ENCODE measurements at regions not wholly inside any gene's neighbourhood (a gene's known extent, or its start where the extent isn't known, plus 50 kb on each side); places are given as distances from the start of the nearest gene placed in this dataset.

GRCh38 chr6:151699719-151700118 is 107.8 kb upstream of the ESR1 start:
- no TSS peak for BruUV-seq (replicated peaks)
- H3K27me3 ChIP-seq (replicated peaks in 1 of 2; ENCODE audit: control insufficient read depth in 2 of 2, insufficient read depth in 2 of 2, low read length in 1 of 2): no peaks in the 10 kb centered on the region
- no peak overlapping the region for H3K4me3 ChIP-seq
- intact Hi-C loops (cut with micrococcal nuclease; ENCODE audit: unreplicated experiment): loop anchor here (5.0 kb wide), 1 partner anchor 307 kb away; the partner anchor contains the start of gene ZBTB2
- in situ Hi-C loops (cut with MboI): no loop called here
- DNase-seq (ENCODE audit: low read depth, low spot score): no peak
- no peak overlapping the region for H2AFZ ChIP-seq (ENCODE audit: control insufficient read depth, low read depth, low read length)
- ChIA-PET SMC1A (ENCODE audit: uncharacterized antibody, unreplicated experiment) (interaction anchor here (0.8 to 7.5 kb wide), 4 partner anchors 7 to 425 kb away, joined by 4 to 138 read pairs (median 8); no protein-coding TSS in a partner anchor), POLR2A (no interaction called here), CTCF (interaction anchor here (0.6 to 7.5 kb wide), 5 partner anchors 8 to 598 kb away, joined by 3 to 131 read pairs (median 4); no protein-coding TSS in a partner anchor), RAD21 (ENCODE audit: unreplicated experiment) (interaction anchor here (0.6 to 1.5 kb wide), 2 partner anchors 9 to 602 kb away, joined by 3 to 8 read pairs; no protein-coding TSS in a partner anchor)
- H3K27ac ChIP-seq (ENCODE audit: control insufficient read depth, insufficient read depth): no peak overlapping the region
- no peak overlapping the region for H3K4me2 ChIP-seq (ENCODE audit: control insufficient read depth, insufficient read depth)
- FAIRE-seq: no peak
- no peaks in the 10 kb centered on the region for H3K79me2 ChIP-seq (ENCODE audit: control insufficient read depth, insufficient read depth, low read length)
- 71% methylated on average over 4 of the region's 4 CpGs for WGBS (ENCODE audit: insufficient coverage, insufficient replicate concordance, low lambda C conversion rate, missing lambda C conversion rate)
- H4K20me1 ChIP-seq (ENCODE audit: control insufficient read depth, insufficient read depth): no peaks in the 10 kb centered on the region
- H3K9me3 ChIP-seq (replicated peaks; ENCODE audit: control insufficient read depth, insufficient read depth, low read length): no peaks in the 10 kb centered on the region; the same call in 2 of the 3 replicates
- H3K4me1 ChIP-seq (ENCODE audit: control insufficient read depth, insufficient read depth, low read length): peaks cover 8% of the 10 kb centered on the region
- ATAC-seq: no peak
- no peak overlapping the region for H3K9ac ChIP-seq (ENCODE audit: control insufficient read depth, insufficient read depth, low read length)
- H3K36me3 ChIP-seq (ENCODE audit: control insufficient read depth in 2 of 2, insufficient read depth in 2 of 2, low read length in 1 of 2): no peaks in the 10 kb centered on the region
- TF ChIP-seq ZNF207 (IDR thresholded peaks at IDR 0.05; ENCODE audit: borderline replicate concordance): no peak
- TF ChIP-seq CREM (IDR thresholded peaks at IDR 0.05; ENCODE audit: low read depth): no peak
- TF ChIP-seq RBBP5 (conservative IDR thresholded peaks at IDR 0.05): no peak
- TF ChIP-seq, protein P1, sequence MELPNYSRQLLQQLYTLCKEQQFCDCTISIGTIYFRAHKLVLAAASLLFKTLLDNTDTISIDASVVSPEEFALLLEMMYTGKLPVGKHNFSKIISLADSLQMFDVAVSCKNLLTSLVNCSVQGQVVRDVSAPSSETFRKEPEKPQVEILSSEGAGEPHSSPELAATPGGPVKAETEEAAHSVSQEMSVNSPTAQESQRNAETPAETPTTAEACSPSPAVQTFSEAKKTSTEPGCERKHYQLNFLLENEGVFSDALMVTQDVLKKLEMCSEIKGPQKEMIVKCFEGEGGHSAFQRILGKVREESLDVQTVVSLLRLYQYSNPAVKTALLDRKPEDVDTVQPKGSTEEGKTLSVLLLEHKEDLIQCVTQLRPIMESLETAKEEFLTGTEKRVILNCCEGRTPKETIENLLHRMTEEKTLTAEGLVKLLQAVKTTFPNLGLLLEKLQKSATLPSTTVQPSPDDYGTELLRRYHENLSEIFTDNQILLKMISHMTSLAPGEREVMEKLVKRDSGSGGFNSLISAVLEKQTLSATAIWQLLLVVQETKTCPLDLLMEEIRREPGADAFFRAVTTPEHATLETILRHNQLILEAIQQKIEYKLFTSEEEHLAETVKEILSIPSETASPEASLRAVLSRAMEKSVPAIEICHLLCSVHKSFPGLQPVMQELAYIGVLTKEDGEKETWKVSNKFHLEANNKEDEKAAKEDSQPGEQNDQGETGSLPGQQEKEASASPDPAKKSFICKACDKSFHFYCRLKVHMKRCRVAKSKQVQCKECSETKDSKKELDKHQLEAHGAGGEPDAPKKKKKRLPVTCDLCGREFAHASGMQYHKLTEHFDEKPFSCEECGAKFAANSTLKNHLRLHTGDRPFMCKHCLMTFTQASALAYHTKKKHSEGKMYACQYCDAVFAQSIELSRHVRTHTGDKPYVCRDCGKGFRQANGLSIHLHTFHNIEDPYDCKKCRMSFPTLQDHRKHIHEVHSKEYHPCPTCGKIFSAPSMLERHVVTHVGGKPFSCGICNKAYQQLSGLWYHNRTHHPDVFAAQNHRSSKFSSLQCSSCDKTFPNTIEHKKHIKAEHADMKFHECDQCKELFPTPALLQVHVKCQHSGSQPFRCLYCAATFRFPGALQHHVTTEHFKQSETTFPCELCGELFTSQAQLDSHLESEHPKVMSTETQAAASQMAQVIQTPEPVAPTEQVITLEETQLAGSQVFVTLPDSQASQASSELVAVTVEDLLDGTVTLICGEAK (IDR thresholded peaks at IDR 0.05; ENCODE audit: borderline replicate concordance): no peak
- no peak for TF ChIP-seq MXI1 (IDR thresholded peaks at IDR 0.05; ENCODE audit: low read depth, low read length)
- TF ChIP-seq, protein P2, sequence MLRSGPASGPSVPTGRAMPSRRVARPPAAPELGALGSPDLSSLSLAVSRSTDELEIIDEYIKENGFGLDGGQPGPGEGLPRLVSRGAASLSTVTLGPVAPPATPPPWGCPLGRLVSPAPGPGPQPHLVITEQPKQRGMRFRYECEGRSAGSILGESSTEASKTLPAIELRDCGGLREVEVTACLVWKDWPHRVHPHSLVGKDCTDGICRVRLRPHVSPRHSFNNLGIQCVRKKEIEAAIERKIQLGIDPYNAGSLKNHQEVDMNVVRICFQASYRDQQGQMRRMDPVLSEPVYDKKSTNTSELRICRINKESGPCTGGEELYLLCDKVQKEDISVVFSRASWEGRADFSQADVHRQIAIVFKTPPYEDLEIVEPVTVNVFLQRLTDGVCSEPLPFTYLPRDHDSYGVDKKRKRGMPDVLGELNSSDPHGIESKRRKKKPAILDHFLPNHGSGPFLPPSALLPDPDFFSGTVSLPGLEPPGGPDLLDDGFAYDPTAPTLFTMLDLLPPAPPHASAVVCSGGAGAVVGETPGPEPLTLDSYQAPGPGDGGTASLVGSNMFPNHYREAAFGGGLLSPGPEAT (IDR thresholded peaks at IDR 0.05; ENCODE audit: low read depth): no peak
- TF ChIP-seq, protein P3, sequence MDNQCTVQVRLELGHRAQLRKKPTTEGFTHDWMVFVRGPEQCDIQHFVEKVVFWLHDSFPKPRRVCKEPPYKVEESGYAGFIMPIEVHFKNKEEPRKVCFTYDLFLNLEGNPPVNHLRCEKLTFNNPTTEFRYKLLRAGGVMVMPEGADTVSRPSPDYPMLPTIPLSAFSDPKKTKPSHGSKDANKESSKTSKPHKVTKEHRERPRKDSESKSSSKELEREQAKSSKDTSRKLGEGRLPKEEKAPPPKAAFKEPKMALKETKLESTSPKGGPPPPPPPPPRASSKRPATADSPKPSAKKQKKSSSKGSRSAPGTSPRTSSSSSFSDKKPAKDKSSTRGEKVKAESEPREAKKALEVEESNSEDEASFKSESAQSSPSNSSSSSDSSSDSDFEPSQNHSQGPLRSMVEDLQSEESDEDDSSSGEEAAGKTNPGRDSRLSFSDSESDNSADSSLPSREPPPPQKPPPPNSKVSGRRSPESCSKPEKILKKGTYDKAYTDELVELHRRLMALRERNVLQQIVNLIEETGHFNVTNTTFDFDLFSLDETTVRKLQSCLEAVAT (IDR thresholded peaks at IDR 0.05): no peak
- TF ChIP-seq HCFC1 (IDR thresholded peaks at IDR 0.05; ENCODE audit: low read length): no peak
- no peak for TF ChIP-seq IRF4 (IDR thresholded peaks at IDR 0.05; ENCODE audit: low read depth, low read length)
- no peak for TF ChIP-seq TAF1 (IDR thresholded peaks at IDR 0.05; ENCODE audit: borderline replicate concordance, low read depth, low read length)

All from GM12878 (cell line).